HL-60 (cell line): ENCODE measurements at regions not wholly inside any gene's neighbourhood (a gene's known extent, or its start where the extent isn't known, plus 50 kb on each side); places are given as distances from the start of the nearest gene placed in this dataset.

Experiments
- CTCF ChIP-seq: IDR thresholded peaks from one replicate; pipeline ENCODE4 v1.5.1; 2011; ENCODE audit warnings: low read length, control low read depth, inconsistent platforms; ENCODE audit not compliant: insufficient read depth
- REST ChIP-seq: IDR thresholded peaks from 2 replicates; pipeline ENCODE4 v1.6.1; 2012; ENCODE audit warnings: low read depth; ENCODE audit not compliant: insufficient replicate concordance

- no peak for TF ChIP-seq REST
- TF ChIP-seq CTCF = no peak
Measured at GRCh38 chr5:143877196-143877595, 65.2 kb downstream of the HMHB1 start.
